Endodermal cell (in vitro differentiated cells): ENCODE measurements at regions not wholly inside any gene's neighbourhood (a gene's known extent, or its start where the extent isn't known, plus 50 kb on each side); places are given as distances from the start of the nearest gene placed in this dataset.

Experiments
- DNase-seq: peaks from one replicate; pipeline ENCODE4 v3.0.0-alpha.2; 2017
- H3K27ac ChIP-seq: 2 replicates; pipeline ENCODE4 v1.5.1; 2013; ENCODE audit warnings: mild to moderate bottlenecking, low read depth, low read length, moderate library complexity
- H3K27me3 ChIP-seq: 2 replicates; pipeline ENCODE4 v1.6.1; 2013; ENCODE audit warnings: mild to moderate bottlenecking, low read length, moderate library complexity; ENCODE audit not compliant: insufficient read depth, control insufficient read depth, poor library complexity, severe bottlenecking
- H3K36me3 ChIP-seq: 2 replicates; pipeline ENCODE4 v1.7.0; 2013; ENCODE audit warnings: mild to moderate bottlenecking, low read length, moderate library complexity; ENCODE audit not compliant: control insufficient read depth, insufficient read depth
- H3K4me1 ChIP-seq: one replicate; pipeline ENCODE4 v1.7.0; 2013; ENCODE audit warnings: low read length; ENCODE audit not compliant: control insufficient read depth, insufficient read depth
- H3K4me3 ChIP-seq: 2 replicates; pipeline ENCODE4 v1.5.1; 2013; ENCODE audit warnings: mild to moderate bottlenecking, low read length, moderate library complexity
- H3K9ac ChIP-seq: 2 replicates; pipeline ENCODE4 v1.6.1; 2013; ENCODE audit warnings: mild to moderate bottlenecking, low read length, moderate library complexity; ENCODE audit not compliant: poor library complexity, severe bottlenecking; ENCODE audit errors: extremely low read depth
- H3K9me3 ChIP-seq: 2 replicates; pipeline ENCODE4 v1.6.1; 2013; ENCODE audit warnings: mild to moderate bottlenecking, low read length, moderate library complexity; ENCODE audit not compliant: control insufficient read depth
- H3K27ac Mint-ChIP-seq: 2 replicates; pipeline ENCODE4 v1.8.0; 2020; ENCODE audit warnings: mixed read lengths
- H3K27me3 Mint-ChIP-seq: 2 replicates; pipeline ENCODE4 v1.8.0; 2021; ENCODE audit warnings: mild to moderate bottlenecking, mixed read lengths; ENCODE audit not compliant: insufficient read depth
- H3K36me3 Mint-ChIP-seq: 2 replicates; pipeline ENCODE4 v1.8.0; 2020; ENCODE audit warnings: low read depth, mixed read lengths
- H3K4me1 Mint-ChIP-seq: 2 replicates; pipeline ENCODE4 v1.8.0; 2020; ENCODE audit warnings: mixed read lengths
- H3K4me3 Mint-ChIP-seq: 2 replicates; pipeline ENCODE4 v1.8.0; 2020; ENCODE audit warnings: mild to moderate bottlenecking, moderate library complexity, mixed read lengths
- H3K9me3 Mint-ChIP-seq: 2 replicates; pipeline ENCODE4 v1.8.0; 2020; ENCODE audit warnings: mild to moderate bottlenecking, mixed read lengths
- CTCF ChIP-seq: fragments of 200-600 bp; sonication (generic); conservative IDR thresholded peaks from 2 replicates; pipeline ENCODE4 v1.5.0; 2021; ENCODE audit warnings: antibody characterized with exemption, mild to moderate bottlenecking
- WGBS, 2 experiments: methylation state at CpG; one replicate each; pipeline versions ENCODE4 v1.1.5 to v1.1.7; 2013; ENCODE audit warnings: missing lambda C conversion rate in 2 of 2, mixed read lengths in 1 of 2; ENCODE audit not compliant: insufficient coverage in 1 of 2, insufficient read length in 1 of 2; 5-methylcytosine and 5-hydroxymethylcytosine counted together

DNA sequence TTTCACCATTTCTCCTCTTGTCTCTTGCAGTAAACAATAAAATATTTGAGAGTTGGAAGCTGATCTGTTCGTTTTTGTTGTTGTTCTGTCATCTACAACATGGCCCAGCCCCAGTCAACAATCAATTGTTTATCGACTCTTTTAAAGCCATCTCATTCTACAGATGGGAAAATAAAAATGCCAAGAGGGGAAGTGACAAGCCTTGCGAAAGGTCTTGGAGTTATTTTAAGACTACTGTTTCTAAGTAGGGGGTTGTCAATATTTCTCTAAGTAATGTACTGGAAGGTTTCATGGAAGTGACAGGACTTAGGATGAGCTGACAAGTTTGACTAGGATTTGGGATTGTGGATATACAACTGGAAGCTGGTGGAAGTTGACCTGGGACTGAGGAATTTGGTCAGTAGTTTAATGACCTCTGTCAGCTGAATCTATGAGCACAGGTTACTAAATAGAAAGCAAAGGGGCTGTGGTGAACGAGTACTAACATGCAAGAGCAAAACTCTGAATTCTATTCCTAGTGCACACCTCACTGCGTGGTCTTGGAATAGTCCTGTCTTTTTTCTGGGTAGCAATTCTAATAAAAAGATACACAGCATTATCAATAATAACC, 57.5 kb upstream of the ADRB2 start:
- Mint-ChIP-seq H3K27ac (no peak overlapping the region), H3K9me3 (no peaks in the 10 kb centered on the region), H3K36me3 (no peaks in the 10 kb centered on the region), H3K27me3 (peaks cover 4% of the 10 kb centered on the region), H3K4me1 (peaks cover 2% of the 10 kb centered on the region), H3K4me3 (no peak overlapping the region)
- Histone ChIP-seq H3K4me3 (no peak overlapping the region), H3K9ac (no peak overlapping the region), H3K27ac (no peak overlapping the region), H3K9me3 (no peaks in the 10 kb centered on the region), H3K4me1 (peaks cover 3% of the 10 kb centered on the region), H3K36me3 (no peaks in the 10 kb centered on the region), H3K27me3 (no peaks in the 10 kb centered on the region)
- TF ChIP-seq CTCF: no peak
- 90% methylated on average over 3 to 5 of the region's 5 CpGs for WGBS, 2 experiments
- no peak for DNase-seq

GRCh38 chr5:148769941-148770340, 56.5 kb upstream of the ADRB2 start:
- no peak for DNase-seq
- no peak overlapping the region for H3K27ac ChIP-seq
- 93 to 100% methylated on average over 1 to 3 of the region's 3 CpGs for WGBS, 2 experiments
- no peak for TF ChIP-seq CTCF
- H3K9me3 ChIP-seq: no peaks in the 10 kb centered on the region
- no peak overlapping the region for H3K4me3 ChIP-seq
- H3K27me3 ChIP-seq: no peaks in the 10 kb centered on the region
- peaks cover 4% of the 10 kb centered on the region for H3K27me3 Mint-ChIP-seq
- H3K4me3 Mint-ChIP-seq: no peak overlapping the region
- H3K27ac Mint-ChIP-seq: no peak overlapping the region
- no peaks in the 10 kb centered on the region for H3K9me3 Mint-ChIP-seq
- H3K9ac ChIP-seq: no peak overlapping the region
- H3K4me1 ChIP-seq: peaks cover 4% of the 10 kb centered on the region
- H3K36me3 ChIP-seq: no peaks in the 10 kb centered on the region
- peaks cover 3% of the 10 kb centered on the region for H3K4me1 Mint-ChIP-seq
- H3K36me3 Mint-ChIP-seq: no peaks in the 10 kb centered on the region

DNA sequence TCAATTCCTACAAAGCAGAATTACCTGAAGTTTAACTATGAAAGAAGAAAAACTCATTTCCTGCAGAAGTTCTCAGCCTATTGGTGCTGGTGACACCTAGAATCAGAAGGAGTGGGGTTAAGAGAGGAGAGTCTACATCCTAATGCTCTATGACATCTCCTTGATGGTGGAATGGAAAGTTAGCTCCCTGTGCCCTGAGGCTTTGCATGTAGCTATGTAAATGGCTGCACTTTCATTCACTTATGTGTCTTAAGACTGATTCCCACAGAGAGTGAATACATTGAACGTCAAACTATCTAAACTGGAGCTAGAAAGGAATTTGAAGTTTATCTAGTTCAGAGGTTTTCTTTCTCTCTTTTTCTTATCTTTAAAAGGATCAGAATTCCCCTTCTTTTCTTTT, 52.1 kb upstream of the ADRB2 start:
- DNase-seq: no peak
- Histone ChIP-seq H3K4me3 (no peak overlapping the region), H3K9me3 (no peaks in the 10 kb centered on the region), H3K9ac (no peak overlapping the region), H3K27me3 (no peaks in the 10 kb centered on the region), H3K36me3 (no peaks in the 10 kb centered on the region), H3K4me1 (peaks cover 4% of the 10 kb centered on the region), H3K27ac (no peak overlapping the region)
- no peak for TF ChIP-seq CTCF
- WGBS, 2 experiments: 55% methylated on average over 1 of the region's 1 CpG; no CpG with 5 or more reads in 1 of the 2 experiments
- no peak overlapping the region for H3K4me3 Mint-ChIP-seq
- no peaks in the 10 kb centered on the region for H3K9me3 Mint-ChIP-seq
- H3K4me1 Mint-ChIP-seq: peaks cover 3% of the 10 kb centered on the region
- H3K36me3 Mint-ChIP-seq: no peaks in the 10 kb centered on the region
- no peaks in the 10 kb centered on the region for H3K27me3 Mint-ChIP-seq
- H3K27ac Mint-ChIP-seq: no peak overlapping the region
